Right atrium auricular region (tissue), 2 donors: ENCODE measurements at regions not wholly inside any gene's neighbourhood (a gene's known extent, or its start where the extent isn't known, plus 50 kb on each side); places are given as distances from the start of the nearest gene placed in this dataset.

Experiments used
- DNase-seq: peaks from one replicate; pipeline ENCODE4 v3.0.0-alpha.2; 2019; ENCODE audit warnings: low spot score
- H3K27ac ChIP-seq, 2 donors: fragments of 200-600 bp; sonication (generic); 1 replicate in 1 of 2; 2 replicates in 1 of 2; pipeline ENCODE4 v1.5.1; 2016 to 2019
- H3K27me3 ChIP-seq, 2 donors: fragments of 200-600 bp; sonication (generic); one replicate each; pipeline versions ENCODE4 v1.5.1 to v1.6.0; 2017 to 2019
- H3K36me3 ChIP-seq: fragments of 200-600 bp; sonication (generic); one replicate; pipeline ENCODE4 v1.5.1; 2016
- H3K4me1 ChIP-seq, 2 donors: fragments of 200-600 bp; sonication (generic); one replicate each; pipeline versions ENCODE4 v1.5.1 to v1.6.0; 2017 to 2019
- H3K4me3 ChIP-seq, 2 donors: fragments of 200-600 bp; sonication (generic); 1 replicate in 1 of 2; 2 replicates in 1 of 2; pipeline ENCODE4 v1.5.1; 2017 to 2019; ENCODE audit warnings: mild to moderate bottlenecking in 1 of 2, moderate library complexity in 1 of 2
- H3K9me3 ChIP-seq, 2 donors: fragments of 200-600 bp; sonication (generic); one replicate each; pipeline ENCODE4 v1.5.1; 2019
- CTCF ChIP-seq, 2 donors: fragments of 200-600 bp; sonication (generic); IDR thresholded peaks; one replicate each; pipeline ENCODE4 v1.5.1; 2019; ENCODE audit warnings: antibody characterized with exemption in 2 of 2

DNA sequence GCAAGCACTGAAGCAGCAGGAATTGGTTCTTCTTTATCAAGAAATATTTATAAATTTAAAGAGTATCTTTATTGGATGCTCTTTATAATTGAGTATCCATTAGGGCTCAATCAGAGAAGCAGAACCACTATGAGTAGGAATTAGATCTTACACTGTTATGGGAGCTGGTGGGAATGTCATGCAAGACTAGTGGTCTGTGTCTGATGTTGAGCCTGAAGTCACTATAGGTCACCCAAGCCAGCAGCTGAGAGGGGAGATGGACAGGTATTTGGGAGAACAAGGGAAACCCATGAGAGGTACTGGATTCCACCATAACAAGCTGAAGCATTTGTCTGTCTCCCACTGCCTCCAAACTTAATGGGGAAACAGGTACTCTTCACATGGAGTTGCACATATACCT, 283.7 kb upstream of the BOD1L1 start:
- H3K9me3 ChIP-seq: no peaks in the 10 kb centered on the region
- H3K27ac ChIP-seq: no peak overlapping the region
- DNase-seq: no peak
- no peaks in the 10 kb centered on the region for H3K36me3 ChIP-seq
- no peak overlapping the region for H3K4me3 ChIP-seq
- no peaks in the 10 kb centered on the region for H3K27me3 ChIP-seq
- H3K4me1 ChIP-seq: no peaks in the 10 kb centered on the region
- TF ChIP-seq CTCF (IDR thresholded peaks at IDR 0.05): no peak

GRCh38 chr4:13912436-13912925, 285.0 kb upstream of the BOD1L1 start:
- H3K4me1 ChIP-seq: no peaks in the 10 kb centered on the region
- H3K27ac ChIP-seq: no peak overlapping the region
- no peaks in the 10 kb centered on the region for H3K9me3 ChIP-seq
- H3K4me3 ChIP-seq: no peak overlapping the region
- H3K36me3 ChIP-seq: no peaks in the 10 kb centered on the region
- no peak for DNase-seq
- TF ChIP-seq CTCF (IDR thresholded peaks at IDR 0.05): no peak
- H3K27me3 ChIP-seq: no peaks in the 10 kb centered on the region

GRCh38 chr4:13912966-13913365, 285.4 kb upstream of the BOD1L1 start:
- TF ChIP-seq CTCF (IDR thresholded peaks at IDR 0.05): no peak
- no peak overlapping the region for H3K4me3 ChIP-seq
- no peaks in the 10 kb centered on the region for H3K4me1 ChIP-seq
- no peak for DNase-seq
- H3K27me3 ChIP-seq: no peaks in the 10 kb centered on the region
- no peaks in the 10 kb centered on the region for H3K9me3 ChIP-seq
- H3K27ac ChIP-seq: no peak overlapping the region
- no peaks in the 10 kb centered on the region for H3K36me3 ChIP-seq

DNA sequence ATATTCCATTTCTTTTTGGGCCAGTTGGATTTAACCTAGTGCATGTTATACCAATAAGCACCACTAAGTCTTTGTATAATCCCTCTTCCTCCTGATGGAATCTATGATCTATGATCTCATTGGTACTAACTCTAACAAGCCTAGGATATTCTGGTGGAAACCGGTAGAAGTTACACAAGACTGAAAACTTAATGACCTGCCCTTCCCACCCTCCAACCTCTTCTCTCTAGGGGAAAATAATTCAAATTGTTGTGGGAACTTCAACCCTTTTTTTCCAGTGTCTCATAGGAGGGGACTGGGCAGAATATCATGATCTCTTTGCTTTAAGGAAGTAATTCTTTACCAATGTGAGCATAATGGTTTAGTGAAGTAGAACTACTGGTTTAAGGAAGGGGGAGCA, 289.5 kb upstream of the BOD1L1 start:
- Histone ChIP-seq H3K4me3 (no peak overlapping the region), H3K9me3 (no peaks in the 10 kb centered on the region), H3K27ac (no peak overlapping the region), H3K27me3 (no peaks in the 10 kb centered on the region), H3K36me3 (no peaks in the 10 kb centered on the region), H3K4me1 (peaks cover 0 to 10% of the 10 kb centered on the region in 2 donors)
- DNase-seq: no peak
- TF ChIP-seq CTCF (IDR thresholded peaks at IDR 0.05): no peak

DNA sequence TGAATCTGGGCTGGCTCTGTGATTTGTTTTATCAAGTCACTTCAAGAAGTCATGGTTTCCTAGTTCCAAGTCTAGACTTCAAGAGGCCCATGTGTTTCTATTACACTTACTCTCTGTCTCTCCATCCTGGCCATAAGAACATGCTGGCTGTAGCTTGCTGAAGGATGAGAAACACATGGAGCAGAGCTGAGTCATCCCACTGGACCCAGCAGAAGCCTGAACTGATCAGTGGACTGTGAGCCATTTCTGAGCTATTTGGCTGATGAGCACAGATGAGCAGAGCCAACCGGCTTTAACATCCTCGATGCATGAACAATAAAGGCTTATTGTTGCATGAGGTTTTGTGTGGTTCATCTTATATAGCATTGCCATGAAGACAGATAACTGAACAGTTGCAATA, 290.6 kb upstream of the BOD1L1 start:
- DNase-seq: peak; percentile 59
- Histone ChIP-seq H3K4me3 (no peak overlapping the region), H3K27ac (no peak overlapping the region), H3K4me1 (peaks cover 0 to 10% of the 10 kb centered on the region in 2 donors), H3K36me3 (no peaks in the 10 kb centered on the region), H3K27me3 (no peaks in the 10 kb centered on the region), H3K9me3 (no peaks in the 10 kb centered on the region)
- no peak for TF ChIP-seq CTCF (IDR thresholded peaks at IDR 0.05)

DNA sequence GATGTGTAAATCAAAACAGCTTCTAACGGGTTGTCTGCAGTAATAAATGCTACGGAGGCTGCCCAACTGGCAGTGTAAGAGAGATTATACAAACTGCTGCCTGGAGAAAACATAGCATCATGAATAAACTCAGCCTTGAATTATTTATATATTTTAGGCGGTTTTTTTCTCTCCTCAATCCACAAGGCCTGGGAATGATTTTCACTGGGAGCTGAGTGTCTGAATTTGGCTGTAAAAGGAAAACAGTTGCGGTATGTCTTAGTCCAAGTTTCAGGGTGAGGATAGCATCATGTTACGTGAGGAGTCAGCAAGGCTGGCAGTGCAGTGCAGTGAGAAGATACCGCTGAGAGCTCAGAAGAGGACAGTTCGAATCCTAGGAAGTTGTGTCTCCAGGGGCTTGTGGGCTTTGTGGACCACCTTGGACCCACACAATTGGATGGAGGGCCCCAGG, 291.5 kb upstream of the BOD1L1 start:
- Histone ChIP-seq H3K9me3 (no peaks in the 10 kb centered on the region), H3K36me3 (no peaks in the 10 kb centered on the region), H3K4me3 (no peak overlapping the region), H3K27ac (peak overlapping the region in 1 of 2 donors; percentile 3), H3K4me1 (peaks cover 0 to 10% of the 10 kb centered on the region in 2 donors), H3K27me3 (no peaks in the 10 kb centered on the region)
- DNase-seq: no peak
- TF ChIP-seq CTCF (IDR thresholded peaks at IDR 0.05): no peak
